ENCODE measurements at regions not wholly inside any gene's neighbourhood (a gene's known extent, or its start where the extent isn't known, plus 50 kb on each side); places are given as distances from the start of the nearest gene placed in this dataset.

GRCh38 chr6:143621876-143622605 is 55.7 kb upstream of the PHACTR2 start:
- no peaks in the 10 kb centered on the region for H3K27me3 ChIP-seq (ENCODE audit: control insufficient read depth, insufficient read depth, low read length)
- H3K4me3 ChIP-seq (ENCODE audit: insufficient read depth, low read depth, low read length) = no peak overlapping the region
- DNase-seq = no peak
- H3K36me3 ChIP-seq (replicated peaks; ENCODE audit: control insufficient read depth, insufficient read depth, low read length) = no peaks in the 10 kb centered on the region

GRCh38 chr6:143621159-143621873 is 56.4 kb upstream of the PHACTR2 start:
- Histone ChIP-seq H3K4me3 (ENCODE audit: insufficient read depth, low read depth, low read length) (no peak overlapping the region), H3K36me3 (replicated peaks; ENCODE audit: control insufficient read depth, insufficient read depth, low read length) (no peaks in the 10 kb centered on the region), H3K27me3 (ENCODE audit: control insufficient read depth, insufficient read depth, low read length) (no peaks in the 10 kb centered on the region)
- no peak for DNase-seq

DNA sequence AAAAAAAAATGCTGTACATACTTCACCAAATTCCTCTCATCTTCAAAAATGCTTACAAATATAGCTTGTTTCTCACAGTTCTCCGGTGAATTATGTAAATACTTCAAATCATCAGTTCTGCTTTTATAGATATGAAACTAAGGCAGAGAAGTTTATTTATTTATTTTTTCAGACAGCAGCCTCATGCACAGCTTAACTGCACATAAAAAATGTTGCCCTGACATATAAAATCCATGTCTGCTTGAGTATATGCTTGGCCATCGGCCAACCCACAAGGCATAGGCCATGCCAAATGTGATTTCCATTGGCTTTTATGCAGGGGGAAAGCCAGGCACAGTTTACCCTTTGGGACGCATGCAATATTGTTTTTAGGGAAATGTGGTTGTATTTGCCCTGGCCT is 57.3 kb upstream of the PHACTR2 start:
- H3K4me3 ChIP-seq (ENCODE audit: insufficient read depth, low read depth, low read length) = no peak overlapping the region
- H3K36me3 ChIP-seq (replicated peaks; ENCODE audit: control insufficient read depth, insufficient read depth, low read length) = no peaks in the 10 kb centered on the region
- H3K27me3 ChIP-seq (ENCODE audit: control insufficient read depth, insufficient read depth, low read length) = no peaks in the 10 kb centered on the region
- DNase-seq = no peak

DNA sequence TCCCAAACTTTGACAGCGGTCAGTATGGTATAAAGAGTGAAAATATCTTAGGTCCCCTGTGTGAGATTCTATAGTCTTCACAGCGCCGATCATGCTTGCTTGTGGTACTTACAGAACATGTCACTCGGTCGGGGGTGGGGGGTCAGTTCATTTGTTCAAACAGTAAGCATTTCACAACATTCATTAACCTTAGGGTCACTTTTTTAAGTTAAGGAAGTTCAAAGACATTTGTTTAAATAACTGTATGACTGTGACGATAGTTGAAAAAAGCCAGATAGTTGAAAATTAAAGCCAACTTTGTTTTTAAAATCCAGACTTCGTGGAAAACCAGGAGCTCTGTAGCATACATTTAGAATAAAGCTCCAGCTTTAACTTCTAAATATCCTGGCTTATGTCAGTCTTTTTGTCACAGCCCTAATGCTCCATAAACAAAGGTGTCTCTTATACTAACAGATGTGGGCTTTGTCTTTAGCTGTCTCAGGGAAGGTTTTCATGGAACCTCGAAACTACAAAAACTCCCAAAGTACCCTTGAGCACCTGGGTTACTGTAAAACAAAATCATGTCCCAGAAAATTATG is 57.9 kb upstream of the PHACTR2 start:
- DNase-seq = no peak
- H3K27me3 ChIP-seq (ENCODE audit: control insufficient read depth, insufficient read depth, low read length) = no peaks in the 10 kb centered on the region
- no peaks in the 10 kb centered on the region for H3K36me3 ChIP-seq (replicated peaks; ENCODE audit: control insufficient read depth, insufficient read depth, low read length)
- H3K4me3 ChIP-seq (ENCODE audit: insufficient read depth, low read depth, low read length) = no peak overlapping the region

DNA sequence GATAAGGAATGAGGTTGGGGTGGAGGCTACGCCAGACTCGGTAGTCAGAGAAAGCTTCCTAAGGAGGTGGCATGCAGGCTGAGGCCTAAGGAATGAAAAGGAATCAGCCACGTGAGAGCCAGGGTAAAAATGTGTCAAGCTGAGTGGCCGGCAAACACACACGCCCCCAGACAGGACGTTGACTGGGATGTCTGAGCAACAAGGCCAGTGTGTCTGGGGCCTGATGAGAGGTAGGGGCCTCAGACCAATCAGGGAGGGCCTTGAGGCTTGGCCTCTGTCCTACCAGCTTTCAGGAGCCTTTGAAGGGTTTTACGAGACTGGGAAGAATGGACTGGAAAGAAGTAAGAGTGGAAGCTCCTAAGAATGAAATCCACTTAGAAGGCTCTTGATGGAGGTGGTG is 61.0 kb upstream of the PHACTR2 start:
- Histone ChIP-seq H3K4me3 (ENCODE audit: insufficient read depth, low read depth, low read length) (no peak overlapping the region), H3K27me3 (ENCODE audit: control insufficient read depth, insufficient read depth, low read length) (no peaks in the 10 kb centered on the region), H3K36me3 (replicated peaks; ENCODE audit: control insufficient read depth, insufficient read depth, low read length) (no peaks in the 10 kb centered on the region)
- no peak for DNase-seq

- H3K27me3 ChIP-seq (ENCODE audit: control insufficient read depth, insufficient read depth, low read length) = no peaks in the 10 kb centered on the region
- DNase-seq = no peak
- no peaks in the 10 kb centered on the region for H3K36me3 ChIP-seq (replicated peaks; ENCODE audit: control insufficient read depth, insufficient read depth, low read length)
- no peak overlapping the region for H3K4me3 ChIP-seq (ENCODE audit: insufficient read depth, low read depth, low read length)
These were observed 62.0 kb upstream of the PHACTR2 start for GRCh38 chr6:143615785-143616184.

GRCh38 chr6:143614235-143614634 is 63.5 kb upstream of the PHACTR2 start:
- Histone ChIP-seq H3K27me3 (ENCODE audit: control insufficient read depth, insufficient read depth, low read length) (no peaks in the 10 kb centered on the region), H3K4me3 (ENCODE audit: insufficient read depth, low read depth, low read length) (no peak overlapping the region), H3K36me3 (replicated peaks; ENCODE audit: control insufficient read depth, insufficient read depth, low read length) (no peaks in the 10 kb centered on the region)
- no peak for DNase-seq

- DNase-seq = no peak
- no peak overlapping the region for H3K4me3 ChIP-seq (ENCODE audit: insufficient read depth, low read depth, low read length)
- no peaks in the 10 kb centered on the region for H3K36me3 ChIP-seq (replicated peaks; ENCODE audit: control insufficient read depth, insufficient read depth, low read length)
- no peaks in the 10 kb centered on the region for H3K27me3 ChIP-seq (ENCODE audit: control insufficient read depth, insufficient read depth, low read length)
These were observed 64.0 kb upstream of the PHACTR2 start for GRCh38 chr6:143613749-143614148.

DNA sequence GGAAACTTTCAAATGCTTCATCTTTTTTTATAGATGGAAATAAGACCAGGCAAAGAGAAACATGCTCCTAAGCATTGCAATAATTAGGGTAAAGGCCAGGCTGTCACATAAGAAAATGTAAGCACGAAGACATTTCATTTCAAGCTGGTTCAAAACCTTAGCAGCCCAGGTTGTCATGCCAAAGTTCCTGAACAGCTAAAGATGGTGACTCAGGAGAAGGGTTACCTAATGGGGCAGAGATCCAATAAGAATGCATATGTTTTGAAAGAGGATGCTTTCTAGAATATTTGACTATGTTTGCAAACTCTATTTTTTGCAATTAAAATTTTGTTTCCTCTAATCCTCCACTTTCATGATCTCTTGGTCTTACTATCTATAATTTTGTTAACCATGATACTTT is 65.6 kb upstream of the PHACTR2 start:
- no peak overlapping the region for H3K4me3 ChIP-seq (ENCODE audit: insufficient read depth, low read depth, low read length)
- H3K36me3 ChIP-seq (replicated peaks; ENCODE audit: control insufficient read depth, insufficient read depth, low read length) = no peaks in the 10 kb centered on the region
- no peak for DNase-seq
- H3K27me3 ChIP-seq (ENCODE audit: control insufficient read depth, insufficient read depth, low read length) = no peaks in the 10 kb centered on the region

GRCh38 chr6:143611580-143611979 is 66.2 kb upstream of the PHACTR2 start:
- no peak for DNase-seq
- no peaks in the 10 kb centered on the region for H3K27me3 ChIP-seq (ENCODE audit: control insufficient read depth, insufficient read depth, low read length)
- H3K4me3 ChIP-seq (ENCODE audit: insufficient read depth, low read depth, low read length) = no peak overlapping the region
- no peaks in the 10 kb centered on the region for H3K36me3 ChIP-seq (replicated peaks; ENCODE audit: control insufficient read depth, insufficient read depth, low read length)

DNA sequence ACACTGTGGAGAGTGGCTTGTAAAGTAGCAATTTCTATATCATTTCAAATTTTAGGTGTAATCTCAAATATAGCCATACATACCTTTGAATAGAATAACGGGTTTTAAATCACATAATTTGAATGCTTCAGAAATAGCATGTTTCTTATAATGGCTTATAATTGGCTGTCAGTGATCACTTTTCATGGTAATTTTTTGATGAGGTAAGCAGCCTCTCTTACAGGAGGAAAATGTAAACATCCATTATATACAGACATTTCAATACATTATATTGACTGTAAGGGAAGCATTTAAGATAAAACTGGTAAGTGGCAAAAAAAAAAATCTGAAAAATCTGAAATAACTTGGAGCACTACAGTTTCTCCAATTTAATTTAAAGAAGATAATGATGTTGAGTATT is 67.8 kb upstream of the PHACTR2 start:
- no peak for DNase-seq
- no peak overlapping the region for H3K4me3 ChIP-seq (ENCODE audit: insufficient read depth, low read depth, low read length)
- no peaks in the 10 kb centered on the region for H3K36me3 ChIP-seq (replicated peaks; ENCODE audit: control insufficient read depth, insufficient read depth, low read length)
- H3K27me3 ChIP-seq (ENCODE audit: control insufficient read depth, insufficient read depth, low read length) = no peaks in the 10 kb centered on the region

GRCh38 chr6:143609501-143609900 is 68.3 kb upstream of the PHACTR2 start:
- H3K4me3 ChIP-seq (ENCODE audit: insufficient read depth, low read depth, low read length) = no peak overlapping the region
- DNase-seq = no peak
- H3K36me3 ChIP-seq (replicated peaks; ENCODE audit: control insufficient read depth, insufficient read depth, low read length) = no peaks in the 10 kb centered on the region
- H3K27me3 ChIP-seq (ENCODE audit: control insufficient read depth, insufficient read depth, low read length) = no peaks in the 10 kb centered on the region

- Histone ChIP-seq H3K36me3 (replicated peaks; ENCODE audit: control insufficient read depth, insufficient read depth, low read length) (no peaks in the 10 kb centered on the region), H3K4me3 (ENCODE audit: insufficient read depth, low read depth, low read length) (no peak overlapping the region), H3K27me3 (ENCODE audit: control insufficient read depth, insufficient read depth, low read length) (no peaks in the 10 kb centered on the region)
- no peak for DNase-seq
These were observed 68.9 kb upstream of the PHACTR2 start for GRCh38 chr6:143608906-143609305.

- Histone ChIP-seq H3K4me3 (ENCODE audit: insufficient read depth, low read depth, low read length) (no peak overlapping the region), H3K27me3 (ENCODE audit: control insufficient read depth, insufficient read depth, low read length) (no peaks in the 10 kb centered on the region), H3K36me3 (replicated peaks; ENCODE audit: control insufficient read depth, insufficient read depth, low read length) (no peaks in the 10 kb centered on the region)
- no peak for DNase-seq
These were observed 69.8 kb upstream of the PHACTR2 start for GRCh38 chr6:143607974-143608373.

DNA sequence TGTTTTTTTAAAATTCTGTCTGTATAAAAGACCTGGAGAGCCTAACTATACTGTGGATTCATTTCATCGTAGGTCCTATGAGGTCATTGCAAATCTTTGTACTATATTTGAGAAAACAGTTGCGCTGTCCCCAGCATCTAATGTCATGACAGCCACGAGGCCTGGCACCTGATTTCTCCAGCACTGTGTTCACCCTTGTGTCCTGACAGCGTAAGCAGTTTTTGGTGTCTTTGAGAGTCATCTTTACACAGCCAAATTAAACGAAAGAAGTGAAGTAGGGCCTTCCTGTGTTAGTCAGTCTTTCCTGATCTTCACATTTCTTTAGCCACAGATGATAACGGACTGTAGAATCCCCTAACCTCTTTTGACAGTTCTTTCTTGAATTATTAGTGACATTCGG is 70.6 kb upstream of the PHACTR2 start:
- no peak for DNase-seq
- Histone ChIP-seq H3K27me3 (ENCODE audit: control insufficient read depth, insufficient read depth, low read length) (no peaks in the 10 kb centered on the region), H3K36me3 (replicated peaks; ENCODE audit: control insufficient read depth, insufficient read depth, low read length) (no peaks in the 10 kb centered on the region), H3K4me3 (ENCODE audit: insufficient read depth, low read depth, low read length) (no peak overlapping the region)
